Fibroblast of lung (primary cell): ENCODE measurements at regions not wholly inside any gene's neighbourhood (a gene's known extent, or its start where the extent isn't known, plus 50 kb on each side); places are given as distances from the start of the nearest gene placed in this dataset.

ENCODE experiments used
- CTCF ChIP-seq, 2 donors: IDR thresholded peaks in 1 of 2; conservative IDR thresholded peaks in 1 of 2; 1 replicate in 1 of 2; 2 replicates in 1 of 2; pipeline ENCODE4 v1.5.1; 2011 to 2012; ENCODE audit warnings: low read length in 2 of 2, control low read depth in 1 of 2, inconsistent platforms in 1 of 2, low read depth in 1 of 2, mild to moderate bottlenecking in 1 of 2
- EZH2 ChIP-seq: IDR thresholded peaks from 2 replicates; pipeline ENCODE4 v1.5.1; 2012; ENCODE audit warnings: low read length, control low read depth, mild to moderate bottlenecking; ENCODE audit errors: missing control alignments

- TF ChIP-seq CTCF (conservative IDR thresholded peaks at IDR 0.05 in 1 of 2, IDR thresholded peaks at IDR 0.05 in 1 of 2; ENCODE audit: low read depth in 1 of 2, low read length in 2 of 2) (no peak), EZH2 (no peak)
Measured at GRCh38 chr1:110786802-110787327, 86.1 kb upstream of the CD53 start.
